Liver (tissue), 8 donors: ENCODE measurements at regions not wholly inside any gene's neighbourhood (a gene's known extent, or its start where the extent isn't known, plus 50 kb on each side); places are given as distances from the start of the nearest gene placed in this dataset.

Experiments
- DNase-seq: peaks from one replicate; pipeline ENCODE4 v3.0.0-alpha.2; 2017; ENCODE audit warnings: low spot score
- H3K27ac ChIP-seq, 2 donors: one replicate each; pipeline ENCODE4 v1.7.0; 2013; ENCODE audit warnings: inconsistent platforms in 2 of 2, low read length in 2 of 2, control low read depth in 1 of 2, low read depth in 1 of 2, mild to moderate bottlenecking in 1 of 2
- H3K27me3 ChIP-seq, 4 donors: one replicate each; pipeline versions ENCODE4 v1.6.1 to v1.7.0; 2013; ENCODE audit warnings: low read length in 3 of 4, inconsistent platforms in 1 of 4, mild to moderate bottlenecking in 1 of 4, moderate library complexity in 1 of 4; ENCODE audit not compliant: control insufficient read depth in 4 of 4, insufficient read depth in 4 of 4
- H3K36me3 ChIP-seq, 4 donors: one replicate each; pipeline versions ENCODE4 v1.6.1 to v1.7.0; 2013; ENCODE audit warnings: low read length in 3 of 4, mild to moderate bottlenecking in 3 of 4, low read depth in 1 of 4, moderate library complexity in 1 of 4; ENCODE audit not compliant: control insufficient read depth in 4 of 4, insufficient read depth in 3 of 4
- H3K4me1 ChIP-seq, 4 donors: one replicate each; pipeline versions ENCODE4 v1.6.1 to v1.7.0; 2013; ENCODE audit warnings: low read length in 3 of 4, mild to moderate bottlenecking in 3 of 4, moderate library complexity in 1 of 4; ENCODE audit not compliant: control insufficient read depth in 4 of 4, insufficient read depth in 4 of 4
- H3K4me3 ChIP-seq, 3 donors: one replicate each; pipeline versions ENCODE4 v1.6.1 to v1.7.0; 2013; ENCODE audit warnings: low read length in 3 of 3, control low read depth in 1 of 3, low read depth in 1 of 3, mild to moderate bottlenecking in 1 of 3
- H3K9ac ChIP-seq, 2 donors: one replicate each; pipeline ENCODE4 v1.7.0; 2013; ENCODE audit warnings: low read length in 2 of 2, mild to moderate bottlenecking in 2 of 2, moderate library complexity in 2 of 2, control low read depth in 1 of 2, low read depth in 1 of 2
- H3K9me3 ChIP-seq, 4 donors: one replicate each; pipeline versions ENCODE4 v1.6.1 to v1.7.0; 2013; ENCODE audit warnings: low read length in 3 of 4; ENCODE audit not compliant: control insufficient read depth in 4 of 4
- EGR1 ChIP-seq, 2 donors: IDR thresholded peaks; 2 replicates each; pipeline ENCODE4 v1.6.1; 2016 to 2018; ENCODE audit warnings: antibody characterized with exemption in 2 of 2, low read depth in 2 of 2
- GABPA ChIP-seq, 2 donors: IDR thresholded peaks in 1 of 2; conservative IDR thresholded peaks in 1 of 2; 2 replicates each; pipeline ENCODE4 v1.6.1; 2016; ENCODE audit warnings: antibody characterized with exemption in 2 of 2, mild to moderate bottlenecking in 1 of 2, moderate library complexity in 1 of 2
- HNF4A ChIP-seq, 2 donors: conservative IDR thresholded peaks; 2 replicates each; pipeline ENCODE4 v1.6.1; 2016; ENCODE audit warnings: antibody characterized with exemption in 2 of 2, mild to moderate bottlenecking in 2 of 2
- HNF4G ChIP-seq: IDR thresholded peaks from 2 replicates; pipeline ENCODE4 v1.6.1; 2016; ENCODE audit warnings: antibody characterized with exemption
- JUND ChIP-seq, 2 donors: IDR thresholded peaks; 2 replicates each; pipeline ENCODE4 v1.6.1; 2016; ENCODE audit warnings: antibody characterized with exemption in 2 of 2
- RAD21 ChIP-seq, 2 donors: IDR thresholded peaks; 2 replicates each; pipeline ENCODE4 v1.6.1; 2016; ENCODE audit warnings: antibody characterized with exemption in 2 of 2, mild to moderate bottlenecking in 2 of 2
- RXRA ChIP-seq, 2 donors: IDR thresholded peaks; 2 replicates each; pipeline ENCODE4 v1.6.1; 2017 to 2018; ENCODE audit warnings: antibody characterized with exemption in 2 of 2, mild to moderate bottlenecking in 1 of 2
- SP1 ChIP-seq: IDR thresholded peaks from 2 replicates; pipeline ENCODE4 v1.6.1; 2018; ENCODE audit warnings: antibody characterized with exemption, mild to moderate bottlenecking
- TAF1 ChIP-seq: conservative IDR thresholded peaks from 2 replicates; pipeline ENCODE4 v1.6.1; 2016; ENCODE audit warnings: antibody characterized with exemption, mild to moderate bottlenecking
- YY1 ChIP-seq: IDR thresholded peaks from 2 replicates; pipeline ENCODE4 v1.6.1; 2016; ENCODE audit warnings: antibody characterized with exemption, mild to moderate bottlenecking
- WGBS: extraction: QIAGEN DNeasy Blood & Tissue Kit; methylation state at CpG from one replicate; pipeline ENCODE4 v1.1.7; 2013; 5-methylcytosine and 5-hydroxymethylcytosine counted together
- TF ChIP-seq, protein P1 (sequence below): IDR thresholded peaks from 2 replicates; pipeline ENCODE4 v1.6.1; 2016; ENCODE audit warnings: antibody characterized with exemption
- TF ChIP-seq, protein P2 (sequence below): IDR thresholded peaks from 2 replicates; pipeline ENCODE4 v1.6.1; 2016; ENCODE audit warnings: antibody characterized with exemption, mild to moderate bottlenecking
- TF ChIP-seq, protein P3 (sequence below): fragments of 150-350 bp; IDR thresholded peaks from 2 replicates; pipeline ENCODE4 v1.5.1; 2017; ENCODE audit warnings: improper control_type of control experiment, low read depth, low read length; ENCODE audit not compliant: missing input control
- TF ChIP-seq, protein P4 (sequence below): IDR thresholded peaks from 2 replicates; pipeline ENCODE4 v1.6.1; 2016; ENCODE audit warnings: antibody characterized with exemption
- donor health status: healthy.
- donor health status: healthy.
- donor health status: healthy.
- donor health status: healthy.
- donor health status: healthy.

DNA sequence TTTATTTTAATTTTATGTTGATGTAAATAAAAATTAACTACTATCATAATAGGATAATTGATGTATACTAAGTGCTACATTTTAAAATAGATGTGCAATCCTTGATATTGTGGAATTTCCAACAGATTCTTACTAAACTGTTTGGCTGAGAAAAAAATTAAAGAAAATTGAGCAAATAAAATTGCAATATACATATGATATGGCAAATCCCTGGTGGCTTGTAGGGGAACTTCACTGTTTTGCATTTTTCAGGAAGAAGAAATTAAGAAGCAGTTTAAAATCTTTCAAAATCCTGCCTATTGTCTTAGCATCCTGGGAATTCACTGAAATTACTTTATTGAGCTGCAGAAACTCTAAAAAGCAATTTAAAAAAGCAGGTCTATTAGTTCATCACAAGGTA lies 191.4 kb upstream of the ADGRB3 start:
- H3K36me3 ChIP-seq = no peaks in the 10 kb centered on the region
- TF ChIP-seq, protein P1, sequence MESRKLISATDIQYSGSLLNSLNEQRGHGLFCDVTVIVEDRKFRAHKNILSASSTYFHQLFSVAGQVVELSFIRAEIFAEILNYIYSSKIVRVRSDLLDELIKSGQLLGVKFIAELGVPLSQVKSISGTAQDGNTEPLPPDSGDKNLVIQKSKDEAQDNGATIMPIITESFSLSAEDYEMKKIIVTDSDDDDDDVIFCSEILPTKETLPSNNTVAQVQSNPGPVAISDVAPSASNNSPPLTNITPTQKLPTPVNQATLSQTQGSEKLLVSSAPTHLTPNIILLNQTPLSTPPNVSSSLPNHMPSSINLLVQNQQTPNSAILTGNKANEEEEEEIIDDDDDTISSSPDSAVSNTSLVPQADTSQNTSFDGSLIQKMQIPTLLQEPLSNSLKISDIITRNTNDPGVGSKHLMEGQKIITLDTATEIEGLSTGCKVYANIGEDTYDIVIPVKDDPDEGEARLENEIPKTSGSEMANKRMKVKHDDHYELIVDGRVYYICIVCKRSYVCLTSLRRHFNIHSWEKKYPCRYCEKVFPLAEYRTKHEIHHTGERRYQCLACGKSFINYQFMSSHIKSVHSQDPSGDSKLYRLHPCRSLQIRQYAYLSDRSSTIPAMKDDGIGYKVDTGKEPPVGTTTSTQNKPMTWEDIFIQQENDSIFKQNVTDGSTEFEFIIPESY = no peak
- TF ChIP-seq TAF1 = no peak
- no peak for TF ChIP-seq GABPA (IDR thresholded peaks at IDR 0.05 in 1 of 2, conservative IDR thresholded peaks at IDR 0.05 in 1 of 2)
- TF ChIP-seq, protein P2, sequence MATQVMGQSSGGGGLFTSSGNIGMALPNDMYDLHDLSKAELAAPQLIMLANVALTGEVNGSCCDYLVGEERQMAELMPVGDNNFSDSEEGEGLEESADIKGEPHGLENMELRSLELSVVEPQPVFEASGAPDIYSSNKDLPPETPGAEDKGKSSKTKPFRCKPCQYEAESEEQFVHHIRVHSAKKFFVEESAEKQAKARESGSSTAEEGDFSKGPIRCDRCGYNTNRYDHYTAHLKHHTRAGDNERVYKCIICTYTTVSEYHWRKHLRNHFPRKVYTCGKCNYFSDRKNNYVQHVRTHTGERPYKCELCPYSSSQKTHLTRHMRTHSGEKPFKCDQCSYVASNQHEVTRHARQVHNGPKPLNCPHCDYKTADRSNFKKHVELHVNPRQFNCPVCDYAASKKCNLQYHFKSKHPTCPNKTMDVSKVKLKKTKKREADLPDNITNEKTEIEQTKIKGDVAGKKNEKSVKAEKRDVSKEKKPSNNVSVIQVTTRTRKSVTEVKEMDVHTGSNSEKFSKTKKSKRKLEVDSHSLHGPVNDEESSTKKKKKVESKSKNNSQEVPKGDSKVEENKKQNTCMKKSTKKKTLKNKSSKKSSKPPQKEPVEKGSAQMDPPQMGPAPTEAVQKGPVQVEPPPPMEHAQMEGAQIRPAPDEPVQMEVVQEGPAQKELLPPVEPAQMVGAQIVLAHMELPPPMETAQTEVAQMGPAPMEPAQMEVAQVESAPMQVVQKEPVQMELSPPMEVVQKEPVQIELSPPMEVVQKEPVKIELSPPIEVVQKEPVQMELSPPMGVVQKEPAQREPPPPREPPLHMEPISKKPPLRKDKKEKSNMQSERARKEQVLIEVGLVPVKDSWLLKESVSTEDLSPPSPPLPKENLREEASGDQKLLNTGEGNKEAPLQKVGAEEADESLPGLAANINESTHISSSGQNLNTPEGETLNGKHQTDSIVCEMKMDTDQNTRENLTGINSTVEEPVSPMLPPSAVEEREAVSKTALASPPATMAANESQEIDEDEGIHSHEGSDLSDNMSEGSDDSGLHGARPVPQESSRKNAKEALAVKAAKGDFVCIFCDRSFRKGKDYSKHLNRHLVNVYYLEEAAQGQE = no peak
- no peak for TF ChIP-seq HNF4G
- H3K9me3 ChIP-seq = no peaks in the 10 kb centered on the region
- H3K27me3 ChIP-seq = no peaks in the 10 kb centered on the region
- no peak overlapping the region for H3K9ac ChIP-seq
- no peak overlapping the region for H3K27ac ChIP-seq
- H3K4me3 ChIP-seq = no peak overlapping the region
- DNase-seq = no peak
- H3K4me1 ChIP-seq = no peaks in the 10 kb centered on the region

DNA sequence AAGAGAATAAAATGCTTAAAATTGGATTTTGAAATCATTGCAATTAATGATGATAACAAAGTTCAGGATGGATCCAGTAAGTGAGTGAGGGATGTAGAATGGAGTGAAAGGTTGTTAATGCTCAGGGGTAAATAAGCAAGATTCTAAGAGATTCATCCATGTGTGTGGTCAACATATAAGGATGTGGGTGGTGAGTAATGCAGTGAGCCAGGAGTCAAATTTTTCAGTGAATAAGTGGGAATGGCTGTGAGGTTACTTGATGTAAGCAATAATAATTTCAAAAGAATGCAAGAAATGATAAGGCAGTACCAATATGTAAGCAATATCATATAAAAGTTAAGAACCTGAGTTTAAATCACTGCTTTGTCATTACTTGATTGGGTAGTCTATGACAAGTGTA lies 207.5 kb upstream of the ADGRB3 start:
- H3K9me3 ChIP-seq = no peaks in the 10 kb centered on the region
- no peak for DNase-seq
- H3K4me3 ChIP-seq = no peak overlapping the region
- no peaks in the 10 kb centered on the region for H3K4me1 ChIP-seq
- H3K27ac ChIP-seq = no peak overlapping the region
- H3K27me3 ChIP-seq = no peaks in the 10 kb centered on the region
- H3K9ac ChIP-seq = no peak overlapping the region
- H3K36me3 ChIP-seq = no peaks in the 10 kb centered on the region
- TF ChIP-seq, protein P2 = no peak
- no peak for TF ChIP-seq RAD21 (IDR thresholded peaks at IDR 0.05)

DNA sequence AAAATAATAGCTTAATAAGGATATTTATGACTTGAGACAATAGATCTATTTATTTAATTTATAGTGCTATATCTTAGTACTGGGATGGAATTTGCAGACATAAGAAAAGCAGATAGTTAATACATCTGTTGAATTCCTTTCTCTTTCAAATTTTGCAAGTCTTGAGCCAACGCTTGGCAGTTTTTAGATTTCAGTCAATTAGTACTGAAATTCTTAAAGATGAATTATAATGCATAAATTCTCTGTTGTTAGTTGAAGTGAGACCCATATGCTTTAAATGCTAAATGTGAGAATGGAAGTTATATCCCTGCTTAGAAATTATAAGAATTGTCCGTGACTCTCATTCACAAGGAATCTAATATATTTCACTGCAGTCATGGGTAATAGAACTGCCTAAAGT lies 225.1 kb upstream of the ADGRB3 start:
- H3K4me3 ChIP-seq = no peak overlapping the region
- H3K9ac ChIP-seq = no peak overlapping the region
- no peaks in the 10 kb centered on the region for H3K9me3 ChIP-seq
- H3K36me3 ChIP-seq = no peaks in the 10 kb centered on the region
- no peaks in the 10 kb centered on the region for H3K4me1 ChIP-seq
- no peaks in the 10 kb centered on the region for H3K27me3 ChIP-seq
- H3K27ac ChIP-seq = no peak overlapping the region
- WGBS = 75% methylated on average over 2 of the region's 2 CpGs
- no peak for DNase-seq
- TF ChIP-seq GABPA (IDR thresholded peaks at IDR 0.05 in 1 of 2, conservative IDR thresholded peaks at IDR 0.05 in 1 of 2) (no peak), SP1 (no peak), RXRA (IDR thresholded peaks at IDR 0.05) (no peak), HNF4G (no peak), EGR1 (IDR thresholded peaks at IDR 0.05; ENCODE audit: low read depth in 2 of 2) (no peak), RAD21 (IDR thresholded peaks at IDR 0.05) (no peak), JUND (IDR thresholded peaks at IDR 0.05) (no peak), YY1 (no peak), HNF4A (conservative IDR thresholded peaks at IDR 0.05) (no peak)
- TF ChIP-seq, protein P3, sequence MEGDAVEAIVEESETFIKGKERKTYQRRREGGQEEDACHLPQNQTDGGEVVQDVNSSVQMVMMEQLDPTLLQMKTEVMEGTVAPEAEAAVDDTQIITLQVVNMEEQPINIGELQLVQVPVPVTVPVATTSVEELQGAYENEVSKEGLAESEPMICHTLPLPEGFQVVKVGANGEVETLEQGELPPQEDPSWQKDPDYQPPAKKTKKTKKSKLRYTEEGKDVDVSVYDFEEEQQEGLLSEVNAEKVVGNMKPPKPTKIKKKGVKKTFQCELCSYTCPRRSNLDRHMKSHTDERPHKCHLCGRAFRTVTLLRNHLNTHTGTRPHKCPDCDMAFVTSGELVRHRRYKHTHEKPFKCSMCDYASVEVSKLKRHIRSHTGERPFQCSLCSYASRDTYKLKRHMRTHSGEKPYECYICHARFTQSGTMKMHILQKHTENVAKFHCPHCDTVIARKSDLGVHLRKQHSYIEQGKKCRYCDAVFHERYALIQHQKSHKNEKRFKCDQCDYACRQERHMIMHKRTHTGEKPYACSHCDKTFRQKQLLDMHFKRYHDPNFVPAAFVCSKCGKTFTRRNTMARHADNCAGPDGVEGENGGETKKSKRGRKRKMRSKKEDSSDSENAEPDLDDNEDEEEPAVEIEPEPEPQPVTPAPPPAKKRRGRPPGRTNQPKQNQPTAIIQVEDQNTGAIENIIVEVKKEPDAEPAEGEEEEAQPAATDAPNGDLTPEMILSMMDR = no peak
- TF ChIP-seq, protein P1 = no peak
- TF ChIP-seq, protein P4, sequence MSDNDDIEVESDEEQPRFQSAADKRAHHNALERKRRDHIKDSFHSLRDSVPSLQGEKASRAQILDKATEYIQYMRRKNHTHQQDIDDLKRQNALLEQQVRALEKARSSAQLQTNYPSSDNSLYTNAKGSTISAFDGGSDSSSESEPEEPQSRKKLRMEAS = no peak
